ENCODE measurements at regions not wholly inside any gene's neighbourhood (a gene's known extent, or its start where the extent isn't known, plus 50 kb on each side); places are given as distances from the start of the nearest gene placed in this dataset.
"Not testable (repeated sequence)": the region's sequence is repeated elsewhere in the genome, so short reads cannot be mapped to it uniquely, and the experiment has no call there.

DNA sequence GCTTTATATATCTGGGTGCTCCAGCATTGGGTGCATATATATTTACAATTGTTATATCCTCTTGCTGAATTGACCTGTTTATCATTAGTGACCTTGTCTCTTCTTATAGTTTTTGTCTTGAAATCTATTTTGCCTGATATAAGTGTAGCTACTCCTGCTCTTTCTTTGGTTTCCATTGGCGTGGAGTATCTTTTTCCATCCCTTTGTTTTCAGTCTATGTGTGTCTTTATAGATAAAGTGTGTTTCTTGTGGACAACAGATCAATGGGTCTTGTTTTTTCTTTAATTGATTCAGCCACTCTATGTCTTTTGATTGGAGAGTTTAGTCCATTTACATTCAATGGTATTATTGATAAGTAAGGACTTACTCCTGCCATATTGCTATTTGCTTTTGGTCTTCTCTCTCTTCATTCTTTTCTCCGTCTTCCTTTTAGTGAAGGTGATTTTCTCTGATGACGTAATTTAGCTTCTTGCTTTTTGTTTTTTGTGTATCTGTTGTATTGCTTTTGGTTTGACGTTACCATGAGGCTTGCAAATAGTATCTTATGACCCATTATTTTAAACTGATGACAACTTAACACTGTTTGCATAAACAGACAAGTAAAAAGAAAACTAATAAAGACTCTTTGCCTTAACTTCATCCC is 347.6 kb downstream of the TMEM121 start:
- DNase-seq (ENCODE audit: low read depth): no peak

DNA sequence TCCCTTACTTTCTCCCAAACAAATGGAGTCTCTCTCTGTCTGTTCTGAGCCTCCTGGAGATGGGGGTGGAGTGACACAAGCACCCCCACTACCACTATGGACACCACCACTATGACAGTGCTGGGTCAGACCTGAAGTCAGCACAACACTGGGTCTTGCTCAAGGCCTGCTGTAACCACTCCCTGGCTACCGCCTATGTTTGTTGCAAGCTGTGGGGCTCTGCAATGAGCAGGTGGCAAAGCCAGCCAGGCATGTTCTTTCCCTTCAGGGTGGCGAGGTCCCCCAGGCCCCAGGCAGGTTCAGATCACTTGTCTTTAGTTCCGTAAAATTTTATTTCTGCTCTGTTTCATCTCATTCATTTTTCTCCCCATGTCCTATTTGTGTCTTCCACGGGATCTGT is 349.8 kb downstream of the TMEM121 start:
- no peak for DNase-seq (ENCODE audit: low read depth)

GRCh38 chr14:105876829-105877228 is 350.4 kb downstream of the TMEM121 start:
- no peak for DNase-seq (ENCODE audit: low read depth)

GRCh38 chr14:105877645-105878044 is 351.3 kb downstream of the TMEM121 start:
- DNase-seq (ENCODE audit: low read depth): no peak

- DNase-seq (ENCODE audit: low read depth): no peak
These were observed 351.7 kb downstream of the TMEM121 start for GRCh38 chr14:105878125-105878524.

GRCh38 chr14:105878554-105878953 is 352.2 kb downstream of the TMEM121 start:
- no peak for DNase-seq (ENCODE audit: low read depth)

GRCh38 chr14:105879503-105879866 is 353.1 kb downstream of the TMEM121 start:
- no peak for DNase-seq (ENCODE audit: low read depth)

DNA sequence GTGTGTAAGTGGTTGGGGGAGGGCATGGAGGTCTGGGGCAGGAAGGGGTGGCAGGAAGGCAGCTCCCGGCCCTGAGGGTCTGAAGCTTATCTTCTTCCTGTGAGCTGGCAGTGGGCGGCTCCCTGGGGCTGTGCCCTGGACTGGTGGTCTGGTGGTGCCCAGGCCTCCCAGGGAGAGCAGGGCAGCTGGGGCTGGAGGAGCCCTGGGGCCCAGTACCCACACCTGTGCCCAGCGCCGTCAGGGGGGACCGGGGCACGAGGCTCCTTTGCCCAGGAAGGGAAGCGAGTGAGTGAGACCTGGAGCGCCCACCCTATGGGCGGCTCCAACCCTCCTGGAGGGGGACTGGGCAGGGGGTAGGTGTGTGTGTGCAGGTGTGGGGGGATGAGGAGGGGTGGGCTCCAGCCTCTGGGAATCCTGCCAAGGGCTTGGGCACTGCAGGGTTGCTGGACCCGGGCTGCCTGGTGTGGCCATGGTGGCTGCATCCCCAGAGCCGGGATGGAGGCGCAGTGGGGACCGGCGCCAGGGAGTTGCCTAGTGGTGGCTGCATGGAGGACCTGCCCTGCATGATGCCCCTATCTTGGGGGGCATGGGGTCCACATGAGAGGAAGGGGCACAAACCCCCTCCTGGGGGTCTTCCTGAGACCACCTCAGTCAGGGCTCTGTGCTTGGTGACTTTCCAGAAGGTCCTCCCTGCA is 353.6 kb downstream of the TMEM121 start:
- no peak for DNase-seq (ENCODE audit: low read depth)

GRCh38 chr14:105880616-105881015 is 354.2 kb downstream of the TMEM121 start:
- no peak for DNase-seq (ENCODE audit: low read depth)

DNA sequence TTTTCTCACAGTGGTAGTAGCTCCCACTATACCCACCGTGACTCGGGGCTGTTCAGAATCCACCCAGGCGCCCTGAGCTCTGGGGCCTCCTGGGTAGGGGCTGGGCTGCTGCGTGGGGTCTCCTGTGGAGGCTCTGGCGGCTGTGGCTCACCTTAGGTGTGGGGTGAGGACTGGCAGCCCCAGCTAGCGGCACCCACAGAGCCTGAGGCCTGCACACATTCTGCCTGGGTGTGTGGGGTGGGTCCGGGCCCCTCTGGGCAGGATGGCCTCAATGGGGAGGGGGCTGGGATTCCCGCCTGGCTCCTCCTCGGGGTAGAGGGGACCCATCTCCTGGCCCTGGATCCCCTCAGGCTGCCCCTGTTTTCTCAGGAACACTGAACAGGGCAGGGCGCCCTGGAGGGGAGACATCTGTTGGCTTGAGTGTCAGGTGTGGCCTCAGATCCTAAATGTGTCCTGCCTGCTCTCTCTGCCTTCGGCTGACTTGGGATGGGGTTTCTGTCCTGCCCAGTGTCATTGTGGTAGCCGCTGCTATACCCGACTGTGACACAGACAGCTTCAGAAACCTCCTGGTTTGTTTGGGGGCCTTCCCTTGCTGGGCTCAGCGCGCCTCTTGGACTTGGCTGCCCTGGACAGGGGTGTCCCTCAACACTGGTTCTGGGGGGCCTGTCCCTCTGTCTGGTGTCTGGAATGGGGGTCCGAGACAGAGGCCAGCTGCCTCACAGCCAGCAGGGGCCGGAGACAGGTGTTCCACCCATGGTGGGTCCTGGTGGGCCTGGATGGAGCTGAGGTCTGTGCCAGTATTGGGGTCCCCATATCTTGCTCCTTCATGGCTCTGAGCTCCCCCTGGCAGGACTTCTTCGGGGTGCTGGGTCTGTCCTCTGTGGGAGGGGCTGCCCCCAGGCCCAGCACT is 354.9 kb downstream of the TMEM121 start:
- no peak for DNase-seq (ENCODE audit: low read depth)

- DNase-seq (ENCODE audit: low read depth): not testable (repeated sequence)
These were observed 355.6 kb downstream of the TMEM121 start for GRCh38 chr14:105882011-105882410.

DNA sequence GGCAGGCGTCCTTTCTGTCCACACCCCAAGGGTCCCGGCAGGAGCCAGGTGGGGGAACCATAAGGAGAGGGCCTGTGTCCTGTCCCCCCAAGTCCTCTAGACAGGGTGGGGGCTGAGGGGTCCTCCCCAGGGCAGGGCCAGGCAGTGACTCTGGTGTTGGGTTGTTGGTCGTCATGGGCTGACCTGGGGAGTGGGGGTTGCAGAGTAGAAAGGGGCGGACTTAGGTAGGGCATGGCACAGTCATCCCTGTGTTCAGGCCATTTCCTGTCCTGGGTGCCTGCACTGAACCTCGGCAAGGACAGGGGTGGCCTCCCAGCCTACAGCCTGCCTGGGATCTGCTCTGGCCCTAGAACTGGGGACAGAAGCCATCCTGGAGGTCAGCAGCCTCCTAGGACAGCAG is 356.2 kb downstream of the TMEM121 start:
- DNase-seq (ENCODE audit: low read depth): no peak

DNA sequence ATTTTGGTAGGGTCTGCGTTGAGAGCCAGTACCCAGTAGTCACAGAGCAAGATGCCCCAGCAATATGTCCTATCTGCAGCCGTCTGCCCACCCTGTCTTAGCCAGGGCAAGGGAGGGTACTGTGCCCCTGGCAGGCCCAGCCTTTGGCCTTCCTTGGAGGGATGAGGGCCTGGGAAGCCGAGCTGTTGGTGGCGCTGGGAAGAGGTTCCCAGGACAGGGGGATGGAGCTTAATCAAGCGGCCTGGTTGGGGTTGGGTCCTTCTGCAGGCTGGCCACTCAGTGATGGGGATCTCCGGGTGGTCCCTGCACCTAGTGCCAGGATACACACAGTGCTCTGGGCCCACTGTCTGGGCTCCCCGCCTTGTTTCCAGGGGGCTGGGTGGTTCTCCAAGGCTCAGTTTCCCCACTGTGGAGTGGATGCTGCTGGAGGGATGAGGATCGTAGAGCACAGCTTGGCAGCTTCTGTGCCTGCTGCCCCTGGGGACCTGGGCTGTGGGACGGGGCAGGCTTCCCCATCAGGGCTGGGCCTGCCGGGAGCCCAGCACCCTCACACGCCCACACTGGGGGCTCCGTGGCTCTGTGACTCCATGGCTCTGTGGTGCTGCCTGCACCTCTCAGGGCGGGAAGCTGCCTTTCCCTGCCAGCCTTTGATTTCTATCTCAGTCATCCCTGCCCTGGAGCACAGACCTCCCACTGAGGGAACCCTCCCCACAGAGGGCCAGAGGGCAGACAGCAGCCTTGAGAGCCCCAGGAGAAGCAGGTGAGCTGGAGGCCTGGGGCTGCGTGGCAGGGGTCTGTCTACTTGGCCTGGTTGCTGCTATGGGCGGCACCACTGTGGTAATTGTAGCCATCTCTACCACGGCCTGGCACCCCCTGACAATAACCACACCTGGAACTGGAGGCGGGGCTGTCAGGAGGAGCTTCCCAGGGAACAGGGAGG is 357.0 kb downstream of the TMEM121 start:
- no peak for DNase-seq (ENCODE audit: low read depth)

DNA sequence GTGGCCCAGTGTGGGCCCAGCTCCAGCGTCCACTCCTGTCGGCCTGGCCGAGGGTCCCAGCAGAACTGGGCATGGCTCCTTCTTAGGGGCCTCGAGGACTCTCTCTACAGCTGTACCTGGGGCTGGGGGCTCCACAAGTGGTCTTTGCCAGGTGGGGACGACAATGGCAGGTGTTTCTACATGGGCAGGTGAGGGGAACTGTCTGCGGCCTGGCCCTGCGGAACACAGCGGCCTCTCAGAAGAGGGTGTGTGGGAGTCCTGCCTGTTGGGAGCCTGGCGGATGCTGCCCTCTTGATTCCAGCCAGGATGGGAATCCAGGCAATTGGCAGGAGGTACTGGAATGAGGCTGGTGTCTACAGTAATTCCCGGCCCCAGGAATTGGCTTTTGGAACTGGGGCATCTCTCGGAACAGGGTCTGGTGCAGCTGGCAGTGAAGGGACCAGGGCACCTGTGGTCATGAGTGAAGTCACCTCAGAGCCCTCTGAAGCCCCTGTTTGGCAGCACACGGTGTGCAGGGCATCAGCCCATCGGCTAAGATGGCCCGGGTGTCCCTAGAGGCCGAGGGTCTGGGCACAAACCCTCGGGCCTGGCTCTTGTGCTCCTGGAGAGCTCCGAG is 357.9 kb downstream of the TMEM121 start:
- DNase-seq (ENCODE audit: low read depth): not testable (repeated sequence)

- no peak for DNase-seq (ENCODE audit: low read depth)
These were observed 358.5 kb downstream of the TMEM121 start for GRCh38 chr14:105884808-105885281.

GRCh38 chr14:105885561-105886320 is 359.4 kb downstream of the TMEM121 start:
- DNase-seq (ENCODE audit: low read depth): no peak

DNA sequence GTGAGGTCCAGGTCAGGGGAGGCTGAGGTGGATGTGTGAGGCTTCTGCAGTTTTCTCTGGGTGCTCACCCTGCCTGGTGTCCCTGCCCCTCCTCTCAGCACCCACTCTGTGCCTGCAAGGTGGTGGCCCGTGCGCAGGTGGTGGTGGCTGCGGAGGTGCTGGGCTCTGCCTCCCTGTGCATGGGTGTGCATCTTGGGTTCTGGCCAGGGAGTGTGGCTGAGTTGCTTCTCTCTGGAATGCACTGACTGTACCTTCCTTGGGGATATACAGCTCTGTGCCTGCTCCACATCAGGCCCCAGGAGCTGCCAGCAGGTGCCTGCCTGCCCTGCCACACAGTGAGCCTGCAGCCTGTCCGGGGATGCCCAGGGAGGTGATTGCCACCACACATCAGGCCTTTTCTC is 360.4 kb downstream of the TMEM121 start:
- not testable (repeated sequence) for DNase-seq (ENCODE audit: low read depth)

DNA sequence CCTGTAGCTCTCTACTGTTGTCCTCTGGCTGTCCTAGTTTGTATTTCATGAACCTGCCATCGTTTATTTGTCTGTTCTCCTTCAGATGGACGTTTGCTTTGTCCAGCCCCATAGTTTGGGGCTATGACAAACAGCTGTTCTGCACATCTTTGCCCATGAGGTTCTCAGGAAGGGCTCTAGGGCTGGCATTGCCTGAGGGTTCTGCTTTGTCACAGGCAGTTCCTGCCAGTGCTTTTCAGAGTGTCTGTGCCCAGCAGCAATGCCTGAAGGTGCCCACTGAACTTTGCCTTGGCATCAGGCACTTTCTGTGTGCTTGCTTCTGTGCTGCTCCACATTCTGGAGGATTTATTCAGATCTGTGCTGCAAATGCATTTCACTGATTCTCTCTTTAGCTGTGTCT is 361.3 kb downstream of the TMEM121 start:
- no peak for DNase-seq (ENCODE audit: low read depth)

DNA sequence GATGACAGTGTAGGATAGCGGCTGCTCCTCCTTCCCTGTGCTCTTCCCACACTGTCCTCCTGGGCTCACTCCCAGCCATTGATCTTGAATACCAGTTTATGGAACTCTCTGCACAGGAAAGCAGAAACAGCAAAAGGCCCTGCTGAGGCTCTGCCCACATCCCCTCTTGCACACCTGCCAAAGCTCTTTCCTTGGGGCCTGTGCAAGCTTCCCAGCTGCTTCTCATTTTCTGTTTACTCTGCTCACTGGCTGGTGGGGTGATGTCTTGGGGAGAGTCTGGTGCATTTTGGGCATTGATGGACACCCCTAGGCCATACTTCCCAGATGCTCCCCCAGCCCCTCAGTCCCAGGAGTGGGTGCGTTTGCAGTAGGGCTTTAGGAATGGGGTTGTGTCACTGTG is 361.8 kb downstream of the TMEM121 start:
- no peak for DNase-seq (ENCODE audit: low read depth)
